PC-3 (cell line): ENCODE measurements at regions not wholly inside any gene's neighbourhood (a gene's known extent, or its start where the extent isn't known, plus 50 kb on each side); places are given as distances from the start of the nearest gene placed in this dataset.

Source experiments
- CTCF ChIP-seq: fragments of 300-600 bp; sonication (generic); conservative IDR thresholded peaks from 2 replicates; pipeline ENCODE4 v1.5.1; 2017; ENCODE audit warnings: antibody characterized with exemption, low read depth, mild to moderate bottlenecking, low read length
- EZH2 ChIP-seq: fragments of 300-600 bp; sonication (generic); IDR thresholded peaks from one replicate; pipeline ENCODE4 v1.6.1; 2017; ENCODE audit warnings: antibody characterized with exemption, mild to moderate bottlenecking, low read length; ENCODE audit not compliant: unreplicated experiment
- EZH2phosphoT487 ChIP-seq: fragments of 300-600 bp; sonication (generic); IDR thresholded peaks from 2 replicates; pipeline ENCODE4 v1.6.1; 2018; ENCODE audit warnings: mild to moderate bottlenecking, antibody characterized with exemption, low read length, borderline replicate concordance

GRCh38 chr13:78997902-78998629 is 339.1 kb upstream of the OBI1 start:
- no peak for TF ChIP-seq CTCF
- no peak for TF ChIP-seq EZH2phosphoT487
- no peak for TF ChIP-seq EZH2
